Cardiac muscle cell (in vitro differentiated cells and primary cell): ENCODE measurements at regions not wholly inside any gene's neighbourhood (a gene's known extent, or its start where the extent isn't known, plus 50 kb on each side); places are given as distances from the start of the nearest gene placed in this dataset.

Source experiments
- DNase-seq, 2 donors: peaks; one replicate each; pipeline versions ENCODE4 v3.0.0 to v3.0.0-alpha.2; 2010 to 2017; ENCODE audit warnings: low read depth in 1 of 2, low spot score in 1 of 2
- H3K27ac ChIP-seq: fragments of 200-600 bp; sonication (generic); 2 replicates; pipeline ENCODE4 v1.5.1; 2016
- H3K27me3 ChIP-seq: fragments of 200-600 bp; sonication (generic); 2 replicates; pipeline ENCODE4 v1.6.0; 2016; ENCODE audit warnings: control low read depth
- H3K36me3 ChIP-seq: fragments of 200-600 bp; sonication (generic); 2 replicates; pipeline ENCODE4 v1.5.1; 2016; ENCODE audit warnings: control low read depth
- H3K4me1 ChIP-seq: fragments of 200-600 bp; sonication (generic); 2 replicates; pipeline ENCODE4 v1.8.1; 2017; ENCODE audit warnings: low read depth, mild to moderate bottlenecking, mixed run types
- H3K4me3 ChIP-seq: fragments of 200-600 bp; sonication (generic); 2 replicates; pipeline ENCODE4 v1.5.1; 2016; ENCODE audit warnings: mild to moderate bottlenecking
- H3K9me3 ChIP-seq: fragments of 200-600 bp; sonication (generic); 2 replicates; pipeline ENCODE4 v1.5.1; 2017; ENCODE audit warnings: low read depth, mild to moderate bottlenecking, control low read depth
- CTCF ChIP-seq: IDR thresholded peaks from 2 replicates; pipeline ENCODE4 v1.5.1; 2012; ENCODE audit warnings: low read depth, mild to moderate bottlenecking, low read length

GRCh38 chr5:94040591-94041148 lies 299.3 kb upstream of the POU5F2 start:
- no peaks in the 10 kb centered on the region for H3K27me3 ChIP-seq
- no peak overlapping the region for H3K27ac ChIP-seq
- H3K4me3 ChIP-seq, result no peak overlapping the region
- no peaks in the 10 kb centered on the region for H3K36me3 ChIP-seq
- TF ChIP-seq CTCF, result no peak
- H3K9me3 ChIP-seq, result no peaks in the 10 kb centered on the region
- H3K4me1 ChIP-seq, result no peaks in the 10 kb centered on the region
- no peak for DNase-seq

GRCh38 chr5:94039101-94039500 lies 297.7 kb upstream of the POU5F2 start:
- no peak for DNase-seq
- Histone ChIP-seq H3K9me3 (no peaks in the 10 kb centered on the region), H3K27me3 (no peaks in the 10 kb centered on the region), H3K27ac (no peak overlapping the region), H3K4me3 (no peak overlapping the region), H3K4me1 (no peaks in the 10 kb centered on the region), H3K36me3 (no peaks in the 10 kb centered on the region)
- TF ChIP-seq CTCF, result no peak

GRCh38 chr5:94031631-94032030 lies 290.2 kb upstream of the POU5F2 start:
- Histone ChIP-seq H3K4me3 (no peak overlapping the region), H3K27ac (no peak overlapping the region), H3K4me1 (no peaks in the 10 kb centered on the region), H3K36me3 (no peaks in the 10 kb centered on the region), H3K9me3 (no peaks in the 10 kb centered on the region), H3K27me3 (no peaks in the 10 kb centered on the region)
- TF ChIP-seq CTCF, result no peak
- DNase-seq, result peak in 1 of 2 donors; percentile 30

GRCh38 chr5:94028001-94028400 lies 286.6 kb upstream of the POU5F2 start:
- Histone ChIP-seq H3K4me3 (no peak overlapping the region), H3K9me3 (no peaks in the 10 kb centered on the region), H3K27ac (no peak overlapping the region), H3K4me1 (no peaks in the 10 kb centered on the region), H3K36me3 (no peaks in the 10 kb centered on the region), H3K27me3 (no peaks in the 10 kb centered on the region)
- DNase-seq, result no peak
- TF ChIP-seq CTCF, result no peak

- no peak for TF ChIP-seq CTCF
- no peaks in the 10 kb centered on the region for H3K36me3 ChIP-seq
- DNase-seq, result no peak
- H3K9me3 ChIP-seq, result no peaks in the 10 kb centered on the region
- H3K27me3 ChIP-seq, result no peaks in the 10 kb centered on the region
- no peak overlapping the region for H3K27ac ChIP-seq
- H3K4me1 ChIP-seq, result no peaks in the 10 kb centered on the region
- no peak overlapping the region for H3K4me3 ChIP-seq
Measured at GRCh38 chr5:94027145-94027544, 285.7 kb upstream of the POU5F2 start.
